NCI-H526 (cell line): ENCODE measurements at regions not wholly inside any gene's neighbourhood (a gene's known extent, or its start where the extent isn't known, plus 50 kb on each side); places are given as distances from the start of the nearest gene placed in this dataset.
"Not testable (repeated sequence)": the region's sequence is repeated elsewhere in the genome, so short reads cannot be mapped to it uniquely, and the experiment has no call there.

Experiments
- DNase-seq, 2 experiments: peaks; one replicate each; lab custom pipeline; 2025; lab: John Stamatoyannopoulos, UW

DNA sequence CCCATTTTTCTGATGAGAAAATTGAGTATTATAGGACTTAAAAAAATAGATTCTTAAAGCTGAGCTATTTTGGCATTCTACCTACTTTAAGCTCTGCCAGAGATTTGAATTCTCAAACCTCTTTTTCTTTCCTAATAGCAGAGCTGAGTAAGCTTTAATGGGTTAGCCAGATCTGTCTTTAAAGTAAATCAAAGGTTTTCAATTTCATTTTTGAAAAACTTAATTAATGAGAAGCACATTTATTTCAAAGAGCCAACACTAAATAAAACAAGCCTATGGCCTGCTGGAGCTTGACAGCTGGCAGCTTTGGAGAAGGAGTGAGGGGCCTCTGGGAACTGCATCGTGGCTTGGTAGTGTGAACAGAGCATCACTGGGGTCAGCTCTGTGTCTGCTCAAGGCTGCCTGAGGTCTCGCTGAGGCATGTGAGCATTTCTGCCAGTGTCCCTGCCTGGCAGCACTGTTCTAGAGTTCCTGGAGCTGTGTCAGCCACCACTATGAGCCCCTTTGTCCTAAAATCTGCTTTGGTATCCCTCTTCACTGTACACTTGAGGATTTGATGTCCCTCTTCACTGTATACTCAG, 50.4 kb upstream of the PRSS23 start:
- no peak for DNase-seq

DNA sequence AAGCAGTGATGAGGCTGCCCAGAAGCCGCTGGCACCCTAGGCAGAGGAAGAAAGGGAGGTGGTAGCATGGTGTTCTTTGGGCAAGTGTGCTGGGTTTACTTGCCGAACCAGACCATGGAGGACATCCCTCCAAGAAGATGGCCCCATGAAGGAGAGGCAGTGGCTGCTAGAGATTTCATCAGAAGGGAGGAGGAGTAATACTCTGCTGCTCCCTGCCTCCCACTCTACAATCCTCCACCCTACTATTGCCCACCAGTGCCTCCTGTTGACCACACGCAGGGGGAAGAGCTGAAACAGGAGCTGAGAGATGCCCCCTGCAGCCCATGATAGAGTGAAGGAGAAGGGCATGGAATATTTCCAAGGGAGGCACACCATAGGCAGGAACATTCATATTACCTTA, 51.0 kb upstream of the PRSS23 start:
- DNase-seq, result peak in 1 of 2 experiments; percentile 3

DNA sequence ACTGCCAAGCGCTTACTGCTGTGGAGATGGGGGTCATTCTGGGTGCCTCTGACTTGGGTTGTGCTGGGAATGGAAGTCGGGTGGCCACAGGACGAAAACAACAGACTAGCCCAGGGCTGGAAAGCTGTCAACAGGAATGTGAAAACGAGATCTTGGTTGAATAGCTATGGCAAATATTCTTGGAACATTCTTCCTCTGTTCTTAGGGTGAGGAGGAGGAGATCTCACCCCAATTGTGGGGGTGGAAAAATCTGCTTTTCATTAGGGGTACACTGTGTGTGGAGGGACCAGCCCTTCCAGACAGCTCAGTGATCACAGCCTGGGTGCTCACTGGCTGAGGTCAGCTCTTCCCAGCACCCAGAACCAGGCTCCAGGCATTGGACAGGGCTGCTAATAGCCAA, 52.0 kb upstream of the PRSS23 start:
- DNase-seq, result no peak

DNA sequence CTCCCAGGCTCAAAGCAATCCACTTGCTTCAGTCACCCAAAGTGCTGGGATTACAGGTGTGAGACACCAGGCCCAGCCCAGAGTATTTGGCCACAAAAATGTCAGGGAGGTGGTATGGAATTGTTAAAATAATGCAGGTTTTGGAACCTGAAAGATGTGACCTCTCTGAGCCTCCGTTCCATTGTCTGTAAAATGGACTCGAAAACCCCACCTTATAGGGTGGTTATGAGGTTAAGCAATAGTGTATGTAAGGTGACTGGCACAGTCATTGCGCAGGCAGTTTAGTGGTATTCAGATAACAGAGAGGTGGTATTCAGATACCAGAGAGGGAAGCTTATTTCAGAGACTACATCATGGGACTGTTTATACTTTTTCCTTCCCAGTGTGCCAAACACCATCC, 52.5 kb upstream of the PRSS23 start:
- no peak for DNase-seq

DNA sequence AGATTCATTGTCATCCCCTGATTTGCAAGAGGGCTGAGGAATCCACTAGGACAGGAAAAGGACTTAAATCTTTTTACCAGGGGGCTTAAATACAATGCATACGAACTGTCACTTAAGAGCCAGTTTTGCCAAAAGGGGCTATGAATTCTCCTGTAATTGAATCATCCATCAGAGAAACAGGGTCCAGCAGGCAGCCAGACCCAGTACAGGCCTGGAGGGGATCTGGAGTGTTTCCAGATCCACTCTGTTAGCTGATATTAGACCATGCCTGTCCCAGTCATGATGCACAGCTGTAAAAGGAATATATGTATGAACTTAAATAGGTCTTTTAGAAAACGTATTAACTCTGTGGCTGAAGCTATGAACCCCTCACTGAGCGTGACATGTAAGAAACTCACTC, 53.8 kb upstream of the PRSS23 start:
- DNase-seq, result no peak

DNA sequence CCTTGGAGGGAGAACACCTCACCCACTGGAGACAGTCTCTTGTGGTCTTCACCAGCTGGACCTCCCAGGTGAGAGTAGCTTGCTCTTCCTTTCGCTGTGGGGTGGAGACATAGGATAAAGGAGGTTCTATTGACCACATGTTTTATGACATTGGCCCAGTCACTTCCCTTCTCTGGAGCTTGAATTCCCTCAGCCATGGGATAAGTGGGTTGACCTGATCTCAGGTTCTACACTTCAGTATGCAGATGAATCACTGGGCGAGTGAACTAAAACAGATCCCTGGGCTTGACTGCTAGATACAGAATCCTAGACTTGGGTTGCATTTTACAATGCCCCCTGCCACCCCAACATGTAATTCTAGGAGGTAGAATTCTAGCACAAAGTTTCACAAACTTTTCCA, 54.8 kb upstream of the PRSS23 start:
- no peak for DNase-seq

DNA sequence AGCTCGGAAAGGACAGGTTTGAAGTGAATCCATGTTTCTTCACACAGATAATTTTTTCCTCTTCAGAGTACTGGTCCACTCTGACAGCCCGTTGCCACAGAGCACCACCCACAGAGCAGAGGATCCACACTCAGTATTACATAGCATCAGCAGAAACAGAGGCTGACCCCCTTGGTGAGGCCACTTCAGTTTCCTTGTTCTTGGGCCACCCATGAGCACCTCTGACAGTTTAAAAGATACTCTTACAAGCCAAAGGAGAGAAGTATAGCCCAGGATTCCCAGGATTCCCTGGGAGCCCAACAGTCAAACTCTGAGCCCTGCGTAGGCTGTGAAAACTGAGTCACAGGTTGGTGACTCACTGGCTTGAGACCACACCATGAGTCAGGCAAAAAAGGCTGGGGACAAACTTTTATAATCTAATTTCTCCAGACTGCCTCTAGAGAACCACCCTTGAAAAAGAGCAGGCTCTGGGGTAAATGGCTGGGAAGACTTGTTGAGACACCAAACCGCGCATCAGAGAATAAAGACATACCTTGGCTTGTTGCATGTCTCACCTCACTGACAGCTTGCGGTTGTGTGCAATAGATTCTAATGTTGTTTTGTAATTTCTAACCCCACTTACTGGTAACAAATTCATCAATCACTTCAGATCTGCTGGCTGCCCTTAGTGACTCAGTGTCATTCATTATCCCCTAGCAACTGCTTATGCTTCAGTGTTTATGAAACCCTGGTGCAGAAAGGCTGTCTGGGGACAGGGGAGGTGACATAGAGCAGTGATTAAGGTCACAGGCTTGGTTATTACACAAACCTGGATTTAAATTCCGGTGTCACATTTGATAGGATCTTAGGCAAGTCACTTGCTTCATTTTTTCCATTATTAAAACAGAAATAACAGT, 56.9 kb upstream of the PRSS23 start:
- no peak for DNase-seq

DNA sequence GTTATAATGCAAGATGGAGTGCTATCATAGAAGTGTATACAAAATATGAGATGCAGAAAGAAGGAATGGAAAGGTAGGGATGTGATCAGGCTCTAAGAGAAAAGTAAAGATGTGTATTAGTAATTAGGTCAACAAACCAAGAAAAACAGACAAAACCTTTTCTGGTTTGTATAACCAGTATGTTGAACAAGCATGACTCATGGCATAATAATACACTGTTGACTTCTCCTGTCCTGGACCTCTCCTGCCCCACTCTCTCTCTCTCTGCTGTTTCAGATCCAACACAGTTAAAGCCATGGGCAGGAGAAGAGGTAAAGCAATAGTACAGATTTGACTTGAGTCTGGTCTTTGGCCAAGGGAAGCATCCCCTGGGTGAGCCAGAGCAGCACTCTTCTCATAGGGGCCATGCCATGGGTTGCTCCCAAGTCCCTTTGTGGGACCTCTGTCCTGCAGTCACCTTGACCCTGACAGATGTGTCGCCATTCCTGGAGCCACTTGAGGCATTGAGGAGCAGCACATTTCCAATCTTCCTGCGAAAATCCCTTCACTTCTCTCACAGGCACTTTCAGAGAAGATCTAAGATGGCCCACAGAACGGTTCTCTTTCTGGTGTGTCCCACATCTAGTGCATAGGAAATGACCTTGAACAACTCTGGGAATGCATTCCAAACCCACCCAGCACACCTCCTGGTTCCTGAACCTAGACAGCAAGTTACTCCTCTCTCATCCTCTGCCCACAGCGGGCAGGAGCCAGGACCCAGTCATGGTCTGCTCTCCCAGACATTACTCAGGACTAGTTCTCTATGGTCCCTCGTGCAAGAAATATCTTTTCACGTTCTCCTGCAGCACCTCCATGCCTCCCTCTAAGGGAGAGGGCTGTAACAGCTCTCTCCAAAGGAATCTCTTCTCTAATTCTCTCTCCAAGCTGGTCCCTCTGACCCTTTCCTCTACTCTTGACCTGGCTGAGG, 58.2 kb upstream of the PRSS23 start:
- DNase-seq, result no peak

DNA sequence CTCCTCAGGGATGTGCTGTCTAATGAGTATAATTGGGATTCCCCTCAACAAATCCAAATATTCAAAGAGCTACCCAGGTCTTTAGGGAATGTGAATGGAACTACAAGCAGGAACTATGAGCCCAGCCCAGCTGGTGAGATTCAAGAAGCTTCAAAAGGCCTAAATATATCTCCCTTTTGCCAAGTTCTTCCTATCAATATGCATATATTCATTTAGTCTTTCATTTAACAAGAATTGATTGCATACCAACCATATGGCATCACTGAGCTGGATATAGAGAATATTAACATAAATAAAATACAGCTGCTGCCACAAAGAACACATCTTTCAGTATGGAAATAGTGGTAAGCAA, 58.9 kb upstream of the PRSS23 start:
- DNase-seq, result no peak

DNA sequence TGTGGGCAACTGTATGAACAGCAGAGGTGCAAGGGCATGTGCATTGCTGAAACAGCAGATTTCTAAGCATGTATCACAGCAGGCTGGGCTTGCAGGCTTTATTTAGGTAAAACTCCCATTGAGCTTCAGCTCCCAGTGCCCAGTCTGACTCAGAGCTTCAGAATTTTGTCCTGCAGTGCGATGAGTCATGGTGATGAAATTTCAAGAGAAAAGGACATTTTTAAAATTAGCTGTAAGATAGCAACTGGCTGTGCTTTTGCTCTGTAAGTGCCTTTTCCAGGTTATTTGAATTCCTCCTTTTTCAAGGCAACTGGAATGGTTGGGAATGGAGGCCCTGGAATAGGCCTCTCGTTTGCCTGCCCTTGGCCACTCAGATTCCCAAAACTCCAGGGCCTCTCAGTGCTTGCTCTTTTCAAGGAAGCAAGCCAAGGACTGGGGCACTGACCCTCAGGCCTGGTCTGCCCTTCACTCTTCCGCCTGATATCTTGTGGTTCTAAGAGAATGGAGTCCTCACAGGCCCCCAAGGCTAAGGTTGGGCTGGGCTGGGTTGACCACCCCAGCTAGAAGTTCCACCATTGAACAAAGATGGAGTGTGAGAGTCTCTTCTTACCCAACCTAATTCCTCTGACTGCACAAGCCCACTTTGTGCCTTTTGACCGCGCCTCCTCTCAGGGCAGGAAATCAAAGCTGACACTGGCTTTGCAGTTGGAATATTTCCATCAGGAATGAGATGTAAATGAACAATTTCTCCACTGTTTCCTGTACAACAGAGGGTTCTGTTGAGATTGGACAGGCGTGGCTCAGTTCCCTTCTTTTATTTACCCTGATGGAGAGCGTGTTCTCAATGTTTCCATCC, 59.5 kb upstream of the PRSS23 start:
- peak; percentile 31 to 46 for DNase-seq

DNA sequence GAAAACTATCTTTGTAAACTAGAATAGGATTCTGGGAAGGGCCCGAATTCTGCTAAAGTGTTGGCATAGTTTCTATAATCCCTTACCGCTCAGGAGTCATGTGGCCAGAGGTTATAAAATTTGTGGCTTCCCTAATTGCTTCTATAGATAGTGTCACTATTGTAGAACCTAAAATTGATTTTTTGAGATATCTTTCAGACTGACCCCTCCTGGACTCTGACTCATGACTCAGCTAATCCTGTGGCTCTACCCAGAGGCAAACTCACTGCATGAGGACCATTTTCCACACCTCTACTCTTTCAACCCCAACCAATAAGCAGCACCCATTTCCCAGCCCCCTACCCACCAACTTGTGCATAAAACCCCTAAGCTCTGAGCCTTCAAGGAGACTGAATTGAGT, 61.8 kb upstream of the PRSS23 start:
- no peak for DNase-seq

DNA sequence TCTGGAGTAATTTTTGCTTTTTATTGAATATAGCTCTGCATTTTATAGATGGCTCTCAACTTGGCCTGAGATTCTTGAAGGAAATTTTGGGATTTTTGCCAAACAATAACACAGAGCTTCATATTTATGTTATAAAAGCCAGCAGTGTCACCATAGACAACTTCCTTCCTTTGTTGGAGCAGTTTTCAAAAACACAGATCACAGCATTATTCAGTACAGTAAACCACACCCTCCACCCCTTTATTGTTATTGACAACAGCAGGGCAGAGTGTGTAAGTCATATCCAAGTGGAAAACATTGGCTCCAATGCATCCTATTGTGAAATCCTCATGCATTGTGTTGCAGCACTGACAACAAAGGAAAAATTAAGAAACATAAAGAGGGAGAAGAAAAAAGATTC, 62.6 kb upstream of the PRSS23 start:
- no peak for DNase-seq

DNA sequence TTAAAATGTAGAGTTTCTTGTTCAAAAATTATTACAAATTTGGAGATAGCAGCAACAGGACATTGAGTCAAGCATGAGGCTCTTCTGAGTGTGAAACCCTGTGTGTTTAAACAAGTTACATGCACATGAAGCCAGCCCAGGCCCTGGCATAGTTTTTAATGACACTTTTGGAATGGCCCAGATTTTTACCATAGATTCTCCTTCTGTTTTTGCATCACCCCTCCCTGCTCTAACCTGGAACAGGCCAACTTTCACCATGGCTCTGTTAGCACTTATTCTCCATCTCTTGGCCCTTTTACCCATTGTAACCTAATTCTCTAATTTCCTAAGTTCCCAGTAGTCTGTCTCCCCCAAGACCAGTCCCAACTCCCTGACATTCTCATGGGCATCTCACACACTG, 63.1 kb upstream of the PRSS23 start:
- DNase-seq, result no peak

DNA sequence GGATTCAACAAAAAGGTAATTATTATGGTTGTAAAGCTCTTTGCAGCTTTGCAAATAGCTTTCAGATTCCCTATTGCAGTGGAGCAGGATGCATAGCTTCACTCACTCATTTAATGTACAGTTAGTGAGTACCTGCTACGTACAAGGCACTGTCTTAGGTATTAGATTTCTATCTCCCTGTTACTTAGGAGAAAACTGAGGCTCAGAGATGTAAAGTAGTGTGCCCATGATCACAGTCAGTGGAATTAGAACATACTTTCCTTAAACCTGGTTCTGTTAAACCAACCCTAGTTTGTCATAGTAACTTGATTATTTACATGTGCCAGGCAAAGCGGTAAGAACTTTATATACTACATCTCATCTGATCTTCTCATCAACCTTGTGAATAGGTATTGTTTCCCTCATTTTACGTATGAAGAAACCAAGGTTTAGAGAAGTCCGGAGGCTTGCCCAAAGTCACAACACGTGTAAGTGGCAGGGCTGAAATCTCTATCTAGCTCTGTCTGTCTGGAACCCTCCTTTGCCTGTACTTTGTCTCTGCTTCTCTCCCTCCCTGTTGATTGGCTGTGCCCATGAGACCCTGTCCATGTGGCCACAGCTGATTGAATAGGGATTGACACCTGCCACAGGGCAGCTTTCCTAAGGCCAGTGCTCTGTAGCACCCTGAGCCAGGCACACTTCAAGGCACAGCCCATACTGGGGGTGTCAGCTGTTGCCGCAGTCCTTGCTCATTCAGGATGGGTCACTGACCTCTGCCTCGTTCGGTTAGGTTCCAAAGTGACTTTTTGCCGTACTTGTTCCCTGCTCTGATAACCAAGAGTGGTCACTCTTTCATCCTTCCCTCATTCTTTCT, 63.8 kb upstream of the PRSS23 start:
- DNase-seq, result no peak

DNA sequence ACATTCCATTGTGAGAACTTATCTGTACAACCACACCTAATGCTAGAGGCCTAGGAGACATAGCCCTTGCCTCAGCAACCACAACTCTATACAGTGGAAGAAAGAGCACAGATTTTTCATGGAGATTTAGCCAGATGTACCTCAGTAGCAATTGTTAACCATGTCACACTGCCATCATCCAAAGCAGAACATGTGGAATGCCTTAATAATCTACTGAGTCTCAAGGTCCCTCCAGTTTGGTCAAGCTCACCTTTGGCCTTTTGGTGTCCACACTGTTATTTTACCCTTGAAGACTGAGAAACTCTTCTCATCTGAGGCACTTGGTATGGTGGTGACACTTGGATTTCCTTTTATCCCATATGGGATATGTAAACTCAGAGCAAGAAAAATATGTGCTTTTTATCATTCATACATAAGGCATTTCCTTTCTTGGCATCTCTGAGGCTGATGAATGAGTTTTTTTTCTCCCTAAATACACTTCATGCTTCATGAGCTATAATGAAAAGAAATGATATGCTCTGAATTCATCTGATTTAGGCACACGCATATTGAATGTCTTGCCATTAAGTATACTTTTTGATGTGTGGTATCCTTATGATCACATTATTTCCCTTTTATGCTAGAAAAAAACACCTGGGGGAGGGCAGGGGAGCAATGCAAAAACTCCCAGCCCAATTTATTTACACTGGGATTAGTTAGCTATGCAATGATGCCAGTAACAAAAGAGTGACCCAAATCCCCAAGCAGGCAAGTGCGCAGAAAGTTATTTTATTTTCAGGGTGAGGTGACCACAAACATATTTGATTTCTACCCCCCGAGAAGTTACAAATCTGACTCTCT, 63.3 kb upstream of the ME3 start:
- DNase-seq, result no peak

DNA sequence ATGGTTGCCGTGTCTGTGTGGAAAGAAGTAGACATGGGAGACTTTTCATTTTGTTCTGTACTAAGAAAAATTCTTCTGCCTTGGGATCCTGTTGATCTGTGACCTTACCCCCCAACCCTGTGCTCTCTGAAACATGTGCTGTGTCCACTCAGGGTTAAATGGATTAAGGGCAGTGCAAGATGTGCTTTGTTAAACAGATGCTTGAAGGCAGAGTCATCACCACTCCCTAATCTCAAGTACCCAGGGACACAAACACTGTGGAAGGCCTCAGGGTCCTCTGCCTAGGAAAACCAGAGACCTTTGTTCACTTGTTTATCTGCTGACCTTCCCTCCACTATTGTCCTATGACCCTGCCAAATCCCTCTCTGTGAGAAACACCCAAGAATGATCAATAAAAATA, 60.3 kb upstream of the ME3 start:
- DNase-seq, result not testable (repeated sequence)

DNA sequence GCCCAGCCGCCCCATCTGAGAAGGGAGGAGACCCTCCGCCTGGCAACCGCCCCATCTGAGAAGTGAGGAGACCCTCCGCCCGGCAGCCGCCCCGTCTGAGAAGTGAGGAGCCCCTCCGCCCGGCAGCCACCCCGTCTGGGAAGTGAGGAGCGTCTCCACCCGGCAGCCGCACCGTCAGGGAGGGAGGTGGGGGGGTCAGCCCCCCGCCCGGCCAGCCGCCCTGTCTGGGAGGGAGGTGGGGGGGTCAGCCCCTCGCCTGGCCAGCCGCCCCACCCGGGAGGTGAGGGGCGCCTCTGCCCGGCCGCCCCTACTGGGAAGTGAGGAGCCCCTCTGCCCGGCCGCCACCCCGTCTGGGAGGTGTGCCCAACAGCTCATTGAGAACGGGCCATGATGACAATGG, 59.9 kb upstream of the ME3 start:
- not testable (repeated sequence) for DNase-seq

DNA sequence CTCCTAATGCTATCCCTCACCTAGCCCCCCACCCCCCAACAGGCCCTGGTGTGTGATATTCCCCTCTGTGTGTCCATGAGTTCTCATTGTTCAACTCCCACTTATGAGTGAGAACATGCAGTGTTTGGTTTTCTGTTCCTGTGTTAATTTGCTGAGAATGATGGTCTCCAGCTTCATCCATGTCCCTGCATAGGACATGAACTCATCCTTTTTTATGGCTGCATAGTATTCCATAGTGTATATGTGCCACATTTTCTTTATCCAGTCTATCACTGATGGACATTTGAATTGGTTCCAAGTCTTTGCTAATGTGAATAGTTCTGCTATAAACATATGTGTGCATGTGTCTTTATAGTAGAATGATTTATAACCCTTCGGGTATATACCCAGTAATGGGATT, 57.2 kb upstream of the ME3 start:
- DNase-seq, result not testable (repeated sequence)

DNA sequence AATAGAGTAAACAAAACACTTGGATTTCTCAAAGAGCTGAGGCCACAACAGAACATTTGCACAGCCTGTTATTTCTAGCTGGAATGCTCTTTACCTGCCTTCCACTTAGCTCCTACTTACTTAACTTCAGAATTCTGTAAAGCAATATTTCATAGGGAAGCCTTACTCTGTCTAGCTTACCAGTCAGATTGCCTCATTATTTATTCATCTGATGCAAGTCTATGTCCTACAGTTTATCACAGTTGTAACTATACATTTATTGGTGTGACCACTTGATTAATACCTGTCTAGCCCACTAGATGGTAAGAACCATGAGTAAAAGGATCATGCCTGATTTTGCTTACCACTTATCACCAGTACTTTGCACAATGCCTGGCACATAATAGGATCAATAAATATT, 56.1 kb upstream of the ME3 start:
- DNase-seq, result no peak
